Effector memory CD8-positive, alpha-beta T cell (primary cell): ENCODE measurements at regions not wholly inside any gene's neighbourhood (a gene's known extent, or its start where the extent isn't known, plus 50 kb on each side); places are given as distances from the start of the nearest gene placed in this dataset.
"Not testable (repeated sequence)": the region's sequence is repeated elsewhere in the genome, so short reads cannot be mapped to it uniquely, and the experiment has no call there.

Experiments used
- ATAC-seq: fragments of 150-1000 bp; cut with Tn5 transposase; replicated peaks from 2 replicates; pipeline ENCODE4 v1.10.0; 2021; ENCODE audit warnings: mild to moderate bottlenecking, moderate library complexity
- DNase-seq, 3 experiments: peaks; one replicate each; pipeline ENCODE4 v3.0.0; 2021
- H3K27ac Mint-ChIP-seq, 2 donors: one replicate each; pipeline ENCODE4 v1.8.0; 2022; ENCODE audit warnings: mild to moderate bottlenecking in 2 of 2, mixed read lengths in 2 of 2, moderate library complexity in 2 of 2
- H3K27me3 Mint-ChIP-seq, 2 donors: one replicate each; pipeline ENCODE4 v1.8.0; 2022; ENCODE audit warnings: mixed read lengths in 2 of 2
- H3K36me3 Mint-ChIP-seq: one replicate; pipeline ENCODE4 v1.8.0; 2022; ENCODE audit warnings: mild to moderate bottlenecking, moderate library complexity, mixed read lengths; ENCODE audit not compliant: insufficient read depth
- H3K4me1 Mint-ChIP-seq, 2 donors: one replicate each; pipeline ENCODE4 v1.8.0; 2022; ENCODE audit warnings: low read depth in 2 of 2, mixed read lengths in 2 of 2
- H3K4me3 Mint-ChIP-seq, 2 donors: one replicate each; pipeline ENCODE4 v1.8.0; 2022; ENCODE audit warnings: mild to moderate bottlenecking in 2 of 2, mixed read lengths in 2 of 2, moderate library complexity in 2 of 2
- H3K9me3 Mint-ChIP-seq, 2 donors: one replicate each; pipeline ENCODE4 v1.8.0; 2022; ENCODE audit warnings: mixed read lengths in 2 of 2

- Mint-ChIP-seq H3K4me3 (no peak overlapping the region), H3K36me3 (no peaks in the 10 kb centered on the region), H3K27me3 (no peaks in the 10 kb centered on the region), H3K9me3 (no peaks in the 10 kb centered on the region), H3K4me1 (no peaks in the 10 kb centered on the region), H3K27ac (no peak overlapping the region)
- ATAC-seq (no peak), DNase-seq (no peak)
Measured at GRCh38 chr6:131336596-131336995, 201.3 kb downstream of the AKAP7 start.

- H3K9me3 Mint-ChIP-seq, H3K36me3 Mint-ChIP-seq, H3K4me3 Mint-ChIP-seq, ATAC-seq, H3K4me1 Mint-ChIP-seq, H3K27me3 Mint-ChIP-seq, H3K27ac Mint-ChIP-seq, DNase-seq: not testable (repeated sequence)
Measured at GRCh38 chr6:131346896-131347295, 211.6 kb downstream of the AKAP7 start.

GRCh38 chr6:131348572-131348971, 213.3 kb downstream of the AKAP7 start:
- Mint-ChIP-seq H3K27me3 (no peaks in the 10 kb centered on the region), H3K9me3 (no peaks in the 10 kb centered on the region), H3K36me3 (peaks cover 2% of the 10 kb centered on the region), H3K4me1 (peaks cover 0 to 2% of the 10 kb centered on the region in 2 donors), H3K4me3 (no peak overlapping the region), H3K27ac (peak overlapping the region in 1 of 2 donors; percentile 2)
- no peak for ATAC-seq
- DNase-seq: no peak

GRCh38 chr6:131349199-131349598, 213.9 kb downstream of the AKAP7 start:
- Mint-ChIP-seq H3K27ac (no peak overlapping the region), H3K4me3 (no peak overlapping the region), H3K9me3 (no peaks in the 10 kb centered on the region), H3K27me3 (no peaks in the 10 kb centered on the region), H3K36me3 (peaks cover 2% of the 10 kb centered on the region), H3K4me1 (peaks cover 0 to 2% of the 10 kb centered on the region in 2 donors)
- ATAC-seq (no peak), DNase-seq (no peak)

GRCh38 chr6:131353106-131353505, 217.8 kb downstream of the AKAP7 start:
- no peak for ATAC-seq
- no peaks in the 10 kb centered on the region for H3K9me3 Mint-ChIP-seq

GRCh38 chr6:131353876-131354275, 218.6 kb downstream of the AKAP7 start:
- Mint-ChIP-seq H3K36me3 (no peaks in the 10 kb centered on the region), H3K9me3 (no peaks in the 10 kb centered on the region), H3K4me1 (no peaks in the 10 kb centered on the region), H3K27ac (no peak overlapping the region), H3K4me3 (no peak overlapping the region), H3K27me3 (no peaks in the 10 kb centered on the region)
- ATAC-seq: no peak
- DNase-seq: no peak

More at GRCh38 chr6:131353106-131353505, 217.8 kb downstream of the AKAP7 start:
- Mint-ChIP-seq H3K27me3 (no peaks in the 10 kb centered on the region), H3K27ac (no peak overlapping the region), H3K4me3 (no peak overlapping the region), H3K4me1 (peaks cover 0 to 2% of the 10 kb centered on the region in 2 donors), H3K36me3 (peaks cover 2% of the 10 kb centered on the region)
- DNase-seq: no peak

- no peaks in the 10 kb centered on the region for H3K27me3 Mint-ChIP-seq
- no peak overlapping the region for H3K4me3 Mint-ChIP-seq
- DNase-seq: no peak
- no peaks in the 10 kb centered on the region for H3K9me3 Mint-ChIP-seq
- no peak for ATAC-seq
- H3K4me1 Mint-ChIP-seq: no peaks in the 10 kb centered on the region
- H3K27ac Mint-ChIP-seq: no peak overlapping the region
- no peaks in the 10 kb centered on the region for H3K36me3 Mint-ChIP-seq
Measured at GRCh38 chr6:131354356-131354755, 218.7 kb upstream of the ARG1 start.

GRCh38 chr6:131356161-131356560, 216.9 kb upstream of the ARG1 start:
- Mint-ChIP-seq H3K27me3 (no peaks in the 10 kb centered on the region), H3K4me3 (no peak overlapping the region), H3K36me3 (no peaks in the 10 kb centered on the region), H3K4me1 (no peaks in the 10 kb centered on the region), H3K9me3 (no peaks in the 10 kb centered on the region), H3K27ac (no peak overlapping the region)
- ATAC-seq: no peak
- DNase-seq: no peak

GRCh38 chr6:131357501-131357900, 215.5 kb upstream of the ARG1 start:
- Mint-ChIP-seq H3K4me3 (no peak overlapping the region), H3K9me3 (no peaks in the 10 kb centered on the region), H3K27me3 (no peaks in the 10 kb centered on the region), H3K36me3 (no peaks in the 10 kb centered on the region), H3K27ac (peak overlapping the region in 1 of 2 donors; percentile 23), H3K4me1 (no peaks in the 10 kb centered on the region)
- ATAC-seq: no peak
- DNase-seq: no peak

GRCh38 chr6:131362070-131362469, 211.0 kb upstream of the ARG1 start:
- DNase-seq: no peak
- Mint-ChIP-seq H3K27ac (no peak overlapping the region), H3K9me3 (no peaks in the 10 kb centered on the region), H3K4me3 (no peak overlapping the region), H3K4me1 (peaks cover 0 to 3% of the 10 kb centered on the region in 2 donors), H3K36me3 (no peaks in the 10 kb centered on the region), H3K27me3 (peaks cover 0 to 14% of the 10 kb centered on the region in 2 donors)
- no peak for ATAC-seq

- Mint-ChIP-seq H3K4me1 (peaks cover 0 to 3% of the 10 kb centered on the region in 2 donors), H3K36me3 (no peaks in the 10 kb centered on the region), H3K4me3 (no peak overlapping the region), H3K27me3 (peaks cover 0 to 14% of the 10 kb centered on the region in 2 donors), H3K9me3 (no peaks in the 10 kb centered on the region), H3K27ac (no peak overlapping the region)
- DNase-seq: no peak
- no peak for ATAC-seq
Measured at GRCh38 chr6:131362696-131363095, 210.3 kb upstream of the ARG1 start.

- no peak for ATAC-seq
- Mint-ChIP-seq H3K36me3 (no peaks in the 10 kb centered on the region), H3K27ac (no peak overlapping the region), H3K4me1 (peaks cover 2 to 3% of the 10 kb centered on the region in 2 donors), H3K4me3 (no peak overlapping the region), H3K9me3 (no peaks in the 10 kb centered on the region), H3K27me3 (peaks cover 0 to 14% of the 10 kb centered on the region in 2 donors)
- DNase-seq: no peak
Measured at GRCh38 chr6:131363947-131364834, 208.8 kb upstream of the ARG1 start.

GRCh38 chr6:131366223-131366622, 206.8 kb upstream of the ARG1 start:
- no peak for ATAC-seq
- H3K4me3 Mint-ChIP-seq: no peak overlapping the region
- peaks cover 2 to 3% of the 10 kb centered on the region in 2 donors for H3K4me1 Mint-ChIP-seq
- peaks cover 0 to 14% of the 10 kb centered on the region in 2 donors for H3K27me3 Mint-ChIP-seq
- H3K27ac Mint-ChIP-seq: no peak overlapping the region
- no peak for DNase-seq
- H3K36me3 Mint-ChIP-seq: no peaks in the 10 kb centered on the region
- H3K9me3 Mint-ChIP-seq: no peaks in the 10 kb centered on the region

- DNase-seq: no peak
- no peaks in the 10 kb centered on the region for H3K36me3 Mint-ChIP-seq
- H3K27ac Mint-ChIP-seq: no peak overlapping the region
- H3K27me3 Mint-ChIP-seq: peaks cover 0 to 14% of the 10 kb centered on the region in 2 donors
- no peaks in the 10 kb centered on the region for H3K9me3 Mint-ChIP-seq
- H3K4me3 Mint-ChIP-seq: no peak overlapping the region
- H3K4me1 Mint-ChIP-seq: peaks cover 2 to 3% of the 10 kb centered on the region in 2 donors
- ATAC-seq: no peak
Measured at GRCh38 chr6:131367206-131367873, 205.7 kb upstream of the ARG1 start.
